ENCODE measurements at regions not wholly inside any gene's neighbourhood (a gene's known extent, or its start where the extent isn't known, plus 50 kb on each side); places are given as distances from the start of the nearest gene placed in this dataset.
"Not testable (repeated sequence)": the region's sequence is repeated elsewhere in the genome, so short reads cannot be mapped to it uniquely, and the experiment has no call there.

DNA sequence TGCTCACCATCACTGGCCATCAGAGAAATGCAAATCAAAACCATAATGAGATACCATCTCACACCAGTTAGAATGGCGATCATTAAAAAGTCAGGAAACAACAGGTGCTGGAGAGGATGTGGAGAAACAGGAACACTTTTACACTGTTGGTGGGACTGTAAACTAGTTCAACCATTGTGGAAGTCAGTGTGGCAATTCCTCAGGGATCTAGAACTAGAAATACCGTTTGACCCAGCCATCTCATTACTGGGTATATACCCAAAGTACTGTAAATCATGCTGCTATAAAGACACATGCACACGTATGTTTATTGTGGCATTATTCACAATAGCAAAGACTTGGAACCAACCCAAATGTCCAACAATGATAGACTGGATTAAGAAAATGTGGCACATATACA is 80.5 kb upstream of the C3orf49 start:
- TF ChIP-seq ZNF274 (IDR thresholded peaks at IDR 0.05; ENCODE audit: low read depth, low read length); YY1 (IDR thresholded peaks at IDR 0.05; ENCODE audit: insufficient read depth, insufficient read length): not testable (repeated sequence)
